Neural cell (in vitro differentiated cells): ENCODE measurements at regions not wholly inside any gene's neighbourhood (a gene's known extent, or its start where the extent isn't known, plus 50 kb on each side); places are given as distances from the start of the nearest gene placed in this dataset.

Experiments used
- H2AFZ ChIP-seq: fragments of 200-600, 300-800 bp; sonication (generic), shearing (Covaris generic); 2 replicates; pipeline ENCODE4 v1.6.0; 2014; ENCODE audit warnings: low read depth, mild to moderate bottlenecking, antibody characterized with exemption, low read length, moderate library complexity
- H3F3A ChIP-seq: fragments of 200-600 bp; shearing (Covaris generic); 2 replicates; pipeline ENCODE4 v1.6.1; 2016; ENCODE audit warnings: mild to moderate bottlenecking, moderate library complexity, mixed read lengths, antibody characterized with exemption, low read length; ENCODE audit not compliant: insufficient read depth, poor library complexity, severe bottlenecking
- H3K27ac ChIP-seq: fragments of 200-600, 300-800 bp; sonication (generic), shearing (Covaris generic); 2 replicates; pipeline ENCODE4 v1.5.1; 2014; ENCODE audit warnings: mild to moderate bottlenecking, low read length, moderate library complexity
- H3K27me3 ChIP-seq: fragments of 300-800, 200-600 bp; sonication (generic), shearing (Covaris generic); 2 replicates; pipeline ENCODE4 v1.6.0; 2014; ENCODE audit warnings: mild to moderate bottlenecking, low read depth, low read length, moderate library complexity; ENCODE audit not compliant: insufficient read depth
- H3K36me3 ChIP-seq: fragments of 300-800, 200-600 bp; sonication (generic), shearing (Covaris generic); 2 replicates; pipeline ENCODE4 v1.5.1; 2014; ENCODE audit warnings: mild to moderate bottlenecking, antibody characterized with exemption, low read length, moderate library complexity; ENCODE audit not compliant: insufficient read depth
- H3K4me2 ChIP-seq: fragments of 300-800, 200-600 bp; sonication (generic), shearing (Covaris generic); 2 replicates; pipeline ENCODE4 v1.6.0; 2014; ENCODE audit warnings: mild to moderate bottlenecking, low read length
- H3K4me3 ChIP-seq: fragments of 300-800, 200-600 bp; sonication (generic), shearing (Covaris generic); 2 replicates; pipeline ENCODE4 v1.5.1; 2014; ENCODE audit warnings: mild to moderate bottlenecking, low read length, moderate library complexity
- H3K79me2 ChIP-seq: fragments of 200-600 bp; shearing (Covaris generic); replicated peaks from 2 replicates; pipeline ENCODE4 v1.6.0; 2014; ENCODE audit warnings: mild to moderate bottlenecking, low read length, moderate library complexity; ENCODE audit not compliant: insufficient read depth
- H3K9ac ChIP-seq: fragments of 300-800, 200-600 bp; sonication (generic), shearing (Covaris generic); 2 replicates; pipeline ENCODE4 v1.6.1; 2016; ENCODE audit warnings: mild to moderate bottlenecking, low read length, mixed read lengths
- H3K9me2 ChIP-seq: fragments of 200-600 bp; shearing (Covaris generic); 2 replicates; pipeline ENCODE4 v1.6.1; 2016; ENCODE audit warnings: mild to moderate bottlenecking, low read length, mixed read lengths; ENCODE audit not compliant: insufficient read depth
- H3K9me3 ChIP-seq: fragments of 200-600, 300-800 bp; sonication (generic), shearing (Covaris generic); 2 replicates; pipeline ENCODE4 v1.6.1; 2016; ENCODE audit warnings: mild to moderate bottlenecking, mixed run types, low read length, moderate library complexity, mixed read lengths
- H4K20me1 ChIP-seq: fragments of 200-600 bp; shearing (Covaris generic); 2 replicates; pipeline ENCODE4 v1.6.1; 2016; ENCODE audit warnings: mild to moderate bottlenecking, mixed run types; ENCODE audit not compliant: insufficient read depth
- CTCF ChIP-seq: fragments of 450-650 bp; IDR thresholded peaks from 2 replicates; pipeline ENCODE4 v1.5.1; 2014; ENCODE audit warnings: antibody characterized with exemption, mild to moderate bottlenecking, moderate library complexity; ENCODE audit not compliant: poor library complexity, severe bottlenecking
- EP300 ChIP-seq: fragments of 450-650 bp; conservative IDR thresholded peaks from 2 replicates; pipeline ENCODE4 v1.6.1; 2014; ENCODE audit warnings: antibody characterized with exemption, mild to moderate bottlenecking, moderate library complexity; ENCODE audit not compliant: poor library complexity, severe bottlenecking
- EZH2 ChIP-seq: fragments of 200-600, 300-800 bp; shearing (Covaris generic), sonication (generic); IDR thresholded peaks from 2 replicates; pipeline ENCODE4 v1.6.1; 2014; ENCODE audit warnings: antibody characterized with exemption, low read length, borderline replicate concordance, mild to moderate bottlenecking; ENCODE audit not compliant: insufficient read depth, poor library complexity, severe bottlenecking
- MXI1 ChIP-seq: fragments of 450-650 bp; conservative IDR thresholded peaks from 2 replicates; pipeline ENCODE4 v1.6.1; 2014; ENCODE audit warnings: antibody characterized with exemption, mild to moderate bottlenecking; ENCODE audit not compliant: poor library complexity, severe bottlenecking
- POLR2AphosphoS5 ChIP-seq: IDR thresholded peaks from 2 replicates; pipeline ENCODE4 v1.6.1; 2012
- RAD21 ChIP-seq: fragments of 450-650 bp; conservative IDR thresholded peaks from 2 replicates; pipeline ENCODE4 v1.6.1; 2014; ENCODE audit warnings: antibody characterized with exemption, mild to moderate bottlenecking, moderate library complexity
- SMC3 ChIP-seq: fragments of 450-650 bp; conservative IDR thresholded peaks from 2 replicates; pipeline ENCODE4 v1.6.1; 2014; ENCODE audit warnings: antibody characterized with exemption, mild to moderate bottlenecking, moderate library complexity; ENCODE audit not compliant: poor library complexity
- TAF1 ChIP-seq: IDR thresholded peaks from 2 replicates; pipeline ENCODE4 v1.6.1; 2012; ENCODE audit warnings: low read depth
- TF ChIP-seq, protein P1 (sequence below): IDR thresholded peaks from 2 replicates; pipeline ENCODE4 v1.6.1; 2012; ENCODE audit warnings: borderline replicate concordance

DNA sequence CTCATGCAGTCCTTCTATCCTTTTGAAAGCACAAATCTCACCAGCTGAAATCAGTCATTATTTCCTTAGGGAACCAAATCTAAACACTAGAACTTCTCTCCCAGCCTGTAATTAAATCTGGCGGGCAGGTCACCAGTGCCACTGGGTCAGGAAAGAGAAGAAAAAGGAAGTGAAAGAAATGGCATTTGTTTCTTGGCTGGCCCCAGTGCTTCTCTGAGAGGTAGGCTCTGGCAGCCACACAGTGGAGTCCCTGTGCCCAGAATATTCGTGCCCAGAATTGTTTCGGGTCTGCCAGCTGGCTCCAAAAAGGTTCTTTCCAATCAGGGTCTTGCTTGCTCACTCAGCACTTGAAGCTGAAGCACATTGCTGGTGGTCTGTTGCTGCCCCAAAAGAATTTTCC lies 133.9 kb upstream of the MTAP start:
- no peaks in the 10 kb centered on the region for H3K27me3 ChIP-seq
- H2AFZ ChIP-seq: no peak overlapping the region
- no peaks in the 10 kb centered on the region for H3K9me2 ChIP-seq
- TF ChIP-seq MXI1 (no peak), EP300 (no peak)
- H3K27ac ChIP-seq: no peak overlapping the region
- no peaks in the 10 kb centered on the region for H3K36me3 ChIP-seq
- H3F3A ChIP-seq: no peaks in the 10 kb centered on the region
- no peaks in the 10 kb centered on the region for H3K79me2 ChIP-seq
- no peaks in the 10 kb centered on the region for H3K9me3 ChIP-seq
- no peak overlapping the region for H3K4me2 ChIP-seq
- H4K20me1 ChIP-seq: no peaks in the 10 kb centered on the region
- H3K4me3 ChIP-seq: no peak overlapping the region
- no peak overlapping the region for H3K9ac ChIP-seq

GRCh38 chr9:21669701-21670100 lies 132.7 kb upstream of the MTAP start:
- H3K4me2 ChIP-seq: no peak overlapping the region
- H3K9me2 ChIP-seq: no peaks in the 10 kb centered on the region
- H3K79me2 ChIP-seq: no peaks in the 10 kb centered on the region
- TF ChIP-seq POLR2AphosphoS5 (no peak), MXI1 (no peak), RAD21 (no peak), SMC3 (no peak), TAF1 (no peak), EP300 (no peak), CTCF (no peak), EZH2 (no peak)
- TF ChIP-seq, protein P1, sequence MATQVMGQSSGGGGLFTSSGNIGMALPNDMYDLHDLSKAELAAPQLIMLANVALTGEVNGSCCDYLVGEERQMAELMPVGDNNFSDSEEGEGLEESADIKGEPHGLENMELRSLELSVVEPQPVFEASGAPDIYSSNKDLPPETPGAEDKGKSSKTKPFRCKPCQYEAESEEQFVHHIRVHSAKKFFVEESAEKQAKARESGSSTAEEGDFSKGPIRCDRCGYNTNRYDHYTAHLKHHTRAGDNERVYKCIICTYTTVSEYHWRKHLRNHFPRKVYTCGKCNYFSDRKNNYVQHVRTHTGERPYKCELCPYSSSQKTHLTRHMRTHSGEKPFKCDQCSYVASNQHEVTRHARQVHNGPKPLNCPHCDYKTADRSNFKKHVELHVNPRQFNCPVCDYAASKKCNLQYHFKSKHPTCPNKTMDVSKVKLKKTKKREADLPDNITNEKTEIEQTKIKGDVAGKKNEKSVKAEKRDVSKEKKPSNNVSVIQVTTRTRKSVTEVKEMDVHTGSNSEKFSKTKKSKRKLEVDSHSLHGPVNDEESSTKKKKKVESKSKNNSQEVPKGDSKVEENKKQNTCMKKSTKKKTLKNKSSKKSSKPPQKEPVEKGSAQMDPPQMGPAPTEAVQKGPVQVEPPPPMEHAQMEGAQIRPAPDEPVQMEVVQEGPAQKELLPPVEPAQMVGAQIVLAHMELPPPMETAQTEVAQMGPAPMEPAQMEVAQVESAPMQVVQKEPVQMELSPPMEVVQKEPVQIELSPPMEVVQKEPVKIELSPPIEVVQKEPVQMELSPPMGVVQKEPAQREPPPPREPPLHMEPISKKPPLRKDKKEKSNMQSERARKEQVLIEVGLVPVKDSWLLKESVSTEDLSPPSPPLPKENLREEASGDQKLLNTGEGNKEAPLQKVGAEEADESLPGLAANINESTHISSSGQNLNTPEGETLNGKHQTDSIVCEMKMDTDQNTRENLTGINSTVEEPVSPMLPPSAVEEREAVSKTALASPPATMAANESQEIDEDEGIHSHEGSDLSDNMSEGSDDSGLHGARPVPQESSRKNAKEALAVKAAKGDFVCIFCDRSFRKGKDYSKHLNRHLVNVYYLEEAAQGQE: no peak
- no peak overlapping the region for H3K27ac ChIP-seq
- no peaks in the 10 kb centered on the region for H4K20me1 ChIP-seq
- H3K27me3 ChIP-seq: no peaks in the 10 kb centered on the region
- no peak overlapping the region for H3K4me3 ChIP-seq
- H3K9ac ChIP-seq: no peak overlapping the region
- no peak overlapping the region for H2AFZ ChIP-seq
- no peaks in the 10 kb centered on the region for H3K9me3 ChIP-seq
- no peaks in the 10 kb centered on the region for H3F3A ChIP-seq
- no peaks in the 10 kb centered on the region for H3K36me3 ChIP-seq

GRCh38 chr9:21670374-21670773 lies 132.1 kb upstream of the MTAP start:
- H2AFZ ChIP-seq: no peak overlapping the region
- H3K27me3 ChIP-seq: no peaks in the 10 kb centered on the region
- no peak overlapping the region for H3K27ac ChIP-seq
- H3K9me3 ChIP-seq: no peaks in the 10 kb centered on the region
- H3K4me3 ChIP-seq: no peak overlapping the region
- H3K79me2 ChIP-seq: no peaks in the 10 kb centered on the region
- TF ChIP-seq CTCF (no peak), TAF1 (no peak), RAD21 (no peak), MXI1 (no peak), EZH2 (no peak), SMC3 (no peak), EP300 (no peak), POLR2AphosphoS5 (no peak)
- TF ChIP-seq, protein P1: no peak
- no peaks in the 10 kb centered on the region for H3F3A ChIP-seq
- no peak overlapping the region for H3K4me2 ChIP-seq
- H3K9ac ChIP-seq: no peak overlapping the region
- no peaks in the 10 kb centered on the region for H4K20me1 ChIP-seq
- H3K9me2 ChIP-seq: no peaks in the 10 kb centered on the region
- no peaks in the 10 kb centered on the region for H3K36me3 ChIP-seq
